Ovary (tissue), 3 donors: ENCODE measurements at regions not wholly inside any gene's neighbourhood (a gene's known extent, or its start where the extent isn't known, plus 50 kb on each side); places are given as distances from the start of the nearest gene placed in this dataset.
"Not testable (repeated sequence)": the region's sequence is repeated elsewhere in the genome, so short reads cannot be mapped to it uniquely, and the experiment has no call there.

Experiments
- POLR2A ChIP-seq: fragments of 450-650 bp; IDR thresholded peaks from one replicate; pipeline ENCODE4 v1.6.1; 2017; ENCODE audit warnings: antibody characterized with exemption, mild to moderate bottlenecking, moderate library complexity
- TF ChIP-seq, protein P1 (sequence below), 3 donors: fragments of 450-650 bp in 2 of 3; fragments of 200-600 bp in 1 of 3; IDR thresholded peaks; one replicate each; pipeline versions ENCODE4 v1.5.1 to v1.8.0; 2016 to 2022; ENCODE audit warnings: antibody characterized with exemption in 3 of 3, mild to moderate bottlenecking in 1 of 3
- donor health status: DM: no; HTN: no; CAD: no.

DNA sequence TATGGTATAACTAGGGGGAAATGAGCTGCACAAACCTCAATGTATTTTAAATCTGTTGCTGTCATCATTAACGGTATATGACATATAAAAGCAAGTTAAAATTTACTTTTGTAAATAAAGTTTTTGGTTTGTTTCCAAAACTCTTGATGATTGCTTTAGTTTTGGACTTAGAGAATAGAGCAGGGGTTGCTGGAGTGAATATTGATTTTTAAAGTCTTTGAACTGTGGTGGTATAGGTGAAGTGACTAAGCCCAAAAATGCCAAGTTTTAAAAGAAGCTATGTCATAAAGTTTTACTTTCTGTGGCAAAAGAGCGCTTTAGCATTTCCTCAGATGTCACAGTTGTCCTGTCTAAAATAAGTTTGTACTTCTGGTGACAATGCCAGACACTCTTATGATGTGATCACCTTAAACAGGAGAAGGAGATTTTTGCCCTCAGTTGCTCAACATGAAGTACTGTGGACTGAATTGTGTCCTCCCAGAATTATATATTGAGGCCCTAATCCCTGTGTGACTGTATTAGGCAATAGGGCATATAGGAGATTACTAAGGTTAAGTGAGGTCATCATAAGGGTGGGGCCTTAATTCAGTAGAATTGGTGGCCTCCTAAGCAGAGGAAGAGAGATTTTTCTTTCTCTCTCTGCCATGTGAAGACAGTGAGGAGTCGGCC lies 175.2 kb upstream of the PLGLB1 start:
- TF ChIP-seq, protein P1, sequence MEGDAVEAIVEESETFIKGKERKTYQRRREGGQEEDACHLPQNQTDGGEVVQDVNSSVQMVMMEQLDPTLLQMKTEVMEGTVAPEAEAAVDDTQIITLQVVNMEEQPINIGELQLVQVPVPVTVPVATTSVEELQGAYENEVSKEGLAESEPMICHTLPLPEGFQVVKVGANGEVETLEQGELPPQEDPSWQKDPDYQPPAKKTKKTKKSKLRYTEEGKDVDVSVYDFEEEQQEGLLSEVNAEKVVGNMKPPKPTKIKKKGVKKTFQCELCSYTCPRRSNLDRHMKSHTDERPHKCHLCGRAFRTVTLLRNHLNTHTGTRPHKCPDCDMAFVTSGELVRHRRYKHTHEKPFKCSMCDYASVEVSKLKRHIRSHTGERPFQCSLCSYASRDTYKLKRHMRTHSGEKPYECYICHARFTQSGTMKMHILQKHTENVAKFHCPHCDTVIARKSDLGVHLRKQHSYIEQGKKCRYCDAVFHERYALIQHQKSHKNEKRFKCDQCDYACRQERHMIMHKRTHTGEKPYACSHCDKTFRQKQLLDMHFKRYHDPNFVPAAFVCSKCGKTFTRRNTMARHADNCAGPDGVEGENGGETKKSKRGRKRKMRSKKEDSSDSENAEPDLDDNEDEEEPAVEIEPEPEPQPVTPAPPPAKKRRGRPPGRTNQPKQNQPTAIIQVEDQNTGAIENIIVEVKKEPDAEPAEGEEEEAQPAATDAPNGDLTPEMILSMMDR (IDR thresholded peaks at IDR 0.05), result not testable (repeated sequence)
- TF ChIP-seq POLR2A, result not testable (repeated sequence)
